ENCODE measurements at regions not wholly inside any gene's neighbourhood (a gene's known extent, or its start where the extent isn't known, plus 50 kb on each side); places are given as distances from the start of the nearest gene placed in this dataset.

GRCh38 chr19:28917621-28918020, 295.3 kb downstream of the UQCRFS1 start (continued):
- TF ChIP-seq ZNF281 (CRISPR knock-in tag; IDR thresholded peaks at IDR 0.05) (no peak), TEAD4 (CRISPR knock-in tag; IDR thresholded peaks at IDR 0.05) (no peak), ARID4B (CRISPR knock-in tag; IDR thresholded peaks at IDR 0.05; ENCODE audit: borderline replicate concordance) (no peak)

GRCh38 chr19:28915737-28916460, 297.1 kb downstream of the UQCRFS1 start:
- no peak for DNase-seq (ENCODE audit: low spot score)
- Mint-ChIP-seq H3K9me3 (no peaks in the 10 kb centered on the region), H3K36me3 (no peaks in the 10 kb centered on the region), H3K27ac (no peak overlapping the region), H3K27me3 (ENCODE audit: low read depth) (no peaks in the 10 kb centered on the region), H3K4me1 (peaks cover 8% of the 10 kb centered on the region), H3K4me3 (no peak overlapping the region)
- CTCF ChIA-PET, result interaction anchor here (1.0 kb wide), 1 partner anchor 29 kb away, joined by 4 read pairs; no protein-coding TSS in a partner anchor
- no peak for ATAC-seq
- POLR2A ChIA-PET, result no interaction called here
- TF ChIP-seq FOXP1 (CRISPR knock-in tag; IDR thresholded peaks at IDR 0.05; ENCODE audit: borderline replicate concordance), result no peak
- TF ChIP-seq NR3C1 (CRISPR knock-in tag; conservative IDR thresholded peaks at IDR 0.05; ENCODE audit: low read depth), result no peak
- TF ChIP-seq ARID4B (CRISPR knock-in tag; IDR thresholded peaks at IDR 0.05; ENCODE audit: borderline replicate concordance), result no peak

- H3K36me3 Mint-ChIP-seq, result no peaks in the 10 kb centered on the region
- no peak overlapping the region for H3K27ac Mint-ChIP-seq
- no peaks in the 10 kb centered on the region for H3K27me3 Mint-ChIP-seq (ENCODE audit: low read depth)
- CTCF ChIA-PET, result interaction anchor here (1.0 kb wide), 1 partner anchor 29 kb away, joined by 4 read pairs; no protein-coding TSS in a partner anchor
- DNase-seq (ENCODE audit: low spot score) (no peak), ATAC-seq (no peak)
- H3K4me3 Mint-ChIP-seq, result no peak overlapping the region
- POLR2A ChIA-PET, result no interaction called here
- H3K9me3 Mint-ChIP-seq, result no peaks in the 10 kb centered on the region
- H3K4me1 Mint-ChIP-seq, result peaks cover 1% of the 10 kb centered on the region
- no peak for TF ChIP-seq IRF2 (CRISPR knock-in tag; IDR thresholded peaks at IDR 0.05; ENCODE audit: borderline replicate concordance, low read depth)
- TF ChIP-seq CDX4 (CRISPR knock-in tag; IDR thresholded peaks at IDR 0.05; ENCODE audit: borderline replicate concordance), result no peak
- no peak for TF ChIP-seq CBFB (CRISPR knock-in tag; IDR thresholded peaks at IDR 0.05; ENCODE audit: low read depth)
- TF ChIP-seq SOX15 (CRISPR knock-in tag; IDR thresholded peaks at IDR 0.05), result no peak
- no peak for TF ChIP-seq KAT7 (CRISPR knock-in tag; IDR thresholded peaks at IDR 0.05; ENCODE audit: borderline replicate concordance)
- TF ChIP-seq ATF2 (CRISPR knock-in tag; IDR thresholded peaks at IDR 0.05; ENCODE audit: borderline replicate concordance, low read depth), result no peak
- TF ChIP-seq ARID4B (CRISPR knock-in tag; IDR thresholded peaks at IDR 0.05; ENCODE audit: borderline replicate concordance), result no peak
- TF ChIP-seq ELF4 (CRISPR knock-in tag; IDR thresholded peaks at IDR 0.05; ENCODE audit: low read depth), result no peak
Measured at GRCh38 chr19:28915202-28915601, 297.7 kb downstream of the UQCRFS1 start.

All from WTC11 (cell line).